ENCODE measurements at regions not wholly inside any gene's neighbourhood (a gene's known extent, or its start where the extent isn't known, plus 50 kb on each side); places are given as distances from the start of the nearest gene placed in this dataset.
A peak's percentile ranks its signal among the peaks of the same experiment; 100 is the strongest.
"Not testable (repeated sequence)": the region's sequence is repeated elsewhere in the genome, so short reads cannot be mapped to it uniquely, and the experiment has no call there.

GRCh38 chrX:9271789-9272525 lies 192.9 kb upstream of the TBL1X start:
- DNase-seq, result no peak

DNA sequence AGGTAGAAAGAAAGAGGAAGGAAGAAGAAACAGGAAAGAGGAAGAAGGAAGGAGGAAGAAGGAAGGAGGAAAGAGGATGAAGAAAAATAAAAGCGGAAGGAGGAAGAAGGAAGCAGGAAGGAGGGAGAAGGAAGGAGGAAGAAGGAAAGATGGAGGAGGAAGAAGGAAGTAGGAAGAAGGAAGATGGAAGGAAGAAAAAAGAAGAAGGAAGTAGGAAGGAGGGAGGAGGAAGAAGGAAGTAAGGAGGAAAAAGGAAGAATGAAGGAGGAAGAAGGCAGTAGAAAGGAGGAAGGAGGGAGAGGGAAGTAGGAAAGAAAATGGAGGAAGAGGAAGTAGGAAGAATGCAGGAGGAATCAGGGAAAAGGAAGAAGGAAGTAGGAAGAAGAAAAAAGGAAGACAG lies 191.1 kb upstream of the TBL1X start:
- DNase-seq, result no peak

- no peak for DNase-seq
Measured at GRCh38 chrX:9278475-9279233, 186.2 kb upstream of the TBL1X start.

DNA sequence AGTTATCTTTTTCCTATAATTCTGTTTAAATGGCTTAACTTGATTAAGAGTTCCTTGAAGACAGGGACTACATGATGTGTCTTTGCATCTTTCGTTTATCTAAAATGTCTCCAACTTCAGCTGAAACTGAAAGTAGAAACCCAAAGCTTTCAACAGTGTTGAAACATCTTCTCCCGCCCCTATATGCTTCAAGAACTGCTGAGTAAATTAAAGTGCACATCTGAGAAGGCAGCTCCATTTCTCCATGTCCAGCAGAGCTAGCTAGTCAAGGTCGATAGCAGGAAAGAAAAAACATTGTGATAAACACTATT lies 185.7 kb upstream of the TBL1X start:
- no peak for DNase-seq

- no peak for DNase-seq
Measured at GRCh38 chrX:9280831-9281230, 184.0 kb upstream of the TBL1X start.

DNA sequence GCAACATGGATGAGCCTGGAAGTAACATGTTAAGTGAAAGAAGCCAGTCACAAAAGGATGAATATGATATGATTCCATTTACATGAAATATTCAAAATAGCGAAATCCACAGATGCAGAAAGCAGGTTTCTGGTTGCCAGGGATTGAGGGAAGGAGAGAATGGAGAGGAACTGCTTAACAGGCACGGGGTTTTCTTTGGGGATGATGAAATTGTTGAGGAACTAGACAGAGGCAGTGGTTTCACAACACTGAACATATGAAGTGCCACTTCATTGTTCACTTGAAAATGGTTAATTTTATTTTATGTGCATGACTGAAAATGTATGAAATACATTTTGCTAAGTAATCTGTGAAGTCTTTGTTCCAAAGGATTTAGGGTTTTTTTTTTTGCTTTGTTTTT lies 182.5 kb upstream of the TBL1X start:
- DNase-seq, result no peak

DNA sequence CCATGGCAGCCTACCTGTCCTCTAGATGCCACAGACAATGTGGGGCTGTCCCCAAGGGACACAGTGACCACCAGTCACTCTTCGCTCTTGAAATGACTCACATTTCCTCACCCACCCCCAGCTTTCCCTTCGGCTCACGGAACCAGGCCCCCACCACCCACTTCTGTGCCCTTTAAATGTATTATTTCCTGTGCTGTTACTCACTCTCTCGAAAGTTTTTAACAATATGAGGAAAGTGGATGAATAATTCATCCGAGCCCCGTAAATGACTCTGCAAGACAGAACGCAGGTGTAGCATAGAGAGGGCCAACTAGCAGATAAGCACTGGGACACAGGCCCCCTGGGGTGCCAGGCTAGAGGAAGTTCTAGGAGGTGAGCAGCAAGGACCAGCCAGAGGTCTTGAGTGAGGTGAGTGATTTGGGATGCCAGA lies 179.5 kb upstream of the TBL1X start:
- DNase-seq, result no peak

- no peak for DNase-seq
Measured at GRCh38 chrX:9286234-9286633, 178.6 kb upstream of the TBL1X start.

DNA sequence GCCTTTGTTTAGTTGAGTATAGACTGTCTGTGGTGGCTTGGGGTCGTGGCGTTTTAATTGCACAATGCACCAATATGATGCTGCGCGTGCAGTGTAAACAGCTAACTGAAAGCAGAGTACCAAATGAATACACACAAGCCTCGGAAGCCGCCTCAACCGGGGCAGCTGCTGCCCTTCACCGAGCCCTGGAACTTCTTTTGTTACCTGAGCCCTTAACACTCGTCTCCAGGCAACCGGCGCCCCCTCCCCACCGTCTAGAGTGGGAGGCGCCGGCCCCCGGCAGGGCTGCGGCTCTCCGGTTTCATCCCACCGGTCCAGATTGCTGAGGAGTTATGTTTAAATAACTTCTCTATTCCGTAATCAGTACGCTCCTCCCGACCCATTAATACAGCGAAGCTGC lies 173.2 kb upstream of the TBL1X start:
- DNase-seq, result no peak

- DNase-seq, result no peak
Measured at GRCh38 chrX:9293051-9293496, 171.8 kb upstream of the TBL1X start.

GRCh38 chrX:9293903-9294302 lies 171.0 kb upstream of the TBL1X start:
- DNase-seq, result no peak

DNA sequence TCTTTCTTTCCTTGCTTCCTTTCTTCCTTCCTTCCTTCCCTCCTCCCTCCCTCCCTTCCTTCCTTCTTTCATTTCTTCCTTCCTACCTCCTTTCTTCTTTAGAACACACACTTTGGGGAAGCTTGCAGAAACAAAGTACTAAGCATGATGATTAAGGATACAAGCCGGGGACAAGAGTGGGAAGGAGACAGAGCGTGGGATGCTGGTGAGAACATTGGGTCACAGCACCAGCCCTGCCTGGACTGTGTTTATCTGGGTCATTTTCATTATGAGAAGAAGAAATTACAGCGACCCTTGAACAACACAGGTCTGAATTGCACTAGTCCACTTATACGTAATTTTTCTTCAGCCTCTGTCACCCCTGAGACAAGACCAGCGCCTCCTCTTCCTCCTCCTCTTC lies 169.3 kb upstream of the TBL1X start:
- DNase-seq, result no peak

DNA sequence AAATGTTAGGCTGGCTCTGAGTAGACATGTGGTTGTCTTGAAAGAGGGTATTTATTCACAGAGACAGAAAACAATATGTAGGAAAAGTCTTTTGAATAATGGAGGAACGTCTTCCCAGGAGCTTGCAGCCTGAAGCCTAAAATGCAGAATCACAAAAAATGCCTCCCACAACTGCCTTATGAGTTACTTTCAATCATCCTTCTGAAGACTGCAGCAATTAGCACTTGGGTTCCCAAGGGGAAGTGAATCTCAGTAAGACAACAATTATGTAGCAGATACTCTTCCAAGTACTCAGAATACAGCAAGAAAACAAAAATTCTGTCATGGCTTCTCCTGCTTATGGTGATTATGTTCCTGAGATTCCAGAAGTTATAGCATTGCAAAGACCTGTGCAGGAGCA lies 166.6 kb upstream of the TBL1X start:
- DNase-seq, result no peak

DNA sequence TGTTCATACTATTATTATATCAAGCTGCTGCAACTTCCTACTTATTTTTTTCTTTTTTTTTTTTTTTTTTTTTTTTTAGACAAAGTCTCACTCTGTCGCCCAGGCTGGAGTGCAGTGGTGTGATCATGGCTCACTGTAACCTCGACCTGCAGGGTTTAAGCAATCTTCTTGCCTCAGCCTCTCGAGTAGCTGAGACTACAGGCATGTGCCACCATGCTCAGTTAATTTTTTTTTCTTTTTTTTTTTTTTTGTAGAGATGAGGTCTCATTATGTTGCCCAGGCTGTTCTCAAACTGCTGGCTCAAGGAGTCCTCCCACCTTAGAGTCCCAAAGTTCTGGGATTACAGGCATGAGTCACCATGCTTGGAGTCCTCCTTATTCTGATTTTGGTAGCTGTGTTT lies 165.2 kb upstream of the TBL1X start:
- not testable (repeated sequence) for DNase-seq

GRCh38 chrX:9301836-9302235 lies 163.0 kb upstream of the TBL1X start:
- no peak for DNase-seq

DNA sequence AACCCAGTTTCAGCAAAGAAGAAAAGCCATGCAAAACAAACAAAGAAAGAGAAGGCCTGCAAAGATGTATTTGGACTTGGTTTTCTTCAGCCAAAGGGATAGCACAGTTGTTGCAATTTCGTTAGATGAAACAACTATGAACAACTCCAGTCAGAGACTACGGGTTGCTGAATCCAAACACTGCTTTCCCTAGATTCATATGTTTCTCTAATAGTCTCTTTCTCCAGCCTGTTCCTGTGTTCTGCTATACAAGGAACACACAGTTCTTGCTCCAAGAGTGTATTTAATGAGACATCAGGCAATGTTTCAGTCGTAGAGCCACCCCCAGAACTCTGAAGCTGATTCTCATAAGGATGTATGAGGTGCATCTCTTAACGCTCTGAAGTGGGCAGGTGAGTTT lies 162.5 kb upstream of the TBL1X start:
- no peak for DNase-seq

DNA sequence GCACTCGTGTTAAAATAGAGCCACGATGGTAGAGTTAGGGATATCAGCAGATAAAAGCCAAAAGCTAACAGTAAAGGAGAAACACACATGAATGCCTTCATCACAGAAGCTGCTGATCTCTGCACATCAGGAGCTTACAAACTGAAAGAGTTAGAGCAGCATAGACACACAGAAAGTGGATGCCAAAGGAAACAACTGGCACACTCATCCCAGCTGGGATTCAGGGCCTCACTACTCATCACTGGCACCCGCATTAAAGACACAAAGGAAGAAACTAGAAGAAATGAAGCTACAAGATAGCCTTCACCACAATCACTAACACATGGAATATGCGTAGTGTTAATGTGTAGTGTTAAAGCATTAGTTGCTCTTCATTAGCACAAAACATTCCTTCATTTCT lies 156.4 kb upstream of the TBL1X start:
- DNase-seq, result no peak

- no peak for DNase-seq
Measured at GRCh38 chrX:9310616-9311015, 154.2 kb upstream of the TBL1X start.

DNA sequence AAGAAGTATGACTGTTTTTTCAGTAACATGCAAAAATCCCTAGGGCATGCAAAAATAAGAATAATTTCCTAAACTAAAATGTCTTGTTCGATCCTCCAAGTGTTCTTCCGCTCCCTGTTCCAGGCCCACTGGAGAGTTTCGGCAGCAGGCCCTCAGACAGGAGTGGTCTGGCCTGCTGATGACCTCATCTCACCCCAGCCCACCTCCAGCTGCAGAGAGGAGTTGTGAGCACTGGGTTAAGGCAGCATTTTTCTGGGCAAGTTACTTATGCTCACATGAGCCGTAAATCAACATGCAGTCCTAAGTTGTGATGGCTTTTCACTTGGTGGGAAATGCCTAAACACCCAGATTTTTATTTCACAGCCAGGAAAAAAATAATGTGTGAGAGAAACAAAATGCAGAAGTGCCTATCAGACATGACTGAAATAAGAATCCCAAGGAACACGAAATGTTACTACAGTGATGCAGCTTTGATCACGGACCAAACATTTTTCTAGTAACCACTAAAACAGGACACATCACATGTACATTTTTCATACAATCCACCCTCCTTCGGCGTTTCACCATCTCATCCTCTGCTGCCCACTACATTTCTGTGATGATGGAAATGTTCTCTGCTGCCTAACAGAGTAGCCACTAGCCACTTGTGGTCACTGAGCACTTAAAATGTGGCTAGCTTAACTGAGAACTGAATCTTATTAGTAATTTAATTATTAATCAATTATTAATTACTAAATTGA lies 153.3 kb upstream of the TBL1X start:
- no peak for DNase-seq

DNA sequence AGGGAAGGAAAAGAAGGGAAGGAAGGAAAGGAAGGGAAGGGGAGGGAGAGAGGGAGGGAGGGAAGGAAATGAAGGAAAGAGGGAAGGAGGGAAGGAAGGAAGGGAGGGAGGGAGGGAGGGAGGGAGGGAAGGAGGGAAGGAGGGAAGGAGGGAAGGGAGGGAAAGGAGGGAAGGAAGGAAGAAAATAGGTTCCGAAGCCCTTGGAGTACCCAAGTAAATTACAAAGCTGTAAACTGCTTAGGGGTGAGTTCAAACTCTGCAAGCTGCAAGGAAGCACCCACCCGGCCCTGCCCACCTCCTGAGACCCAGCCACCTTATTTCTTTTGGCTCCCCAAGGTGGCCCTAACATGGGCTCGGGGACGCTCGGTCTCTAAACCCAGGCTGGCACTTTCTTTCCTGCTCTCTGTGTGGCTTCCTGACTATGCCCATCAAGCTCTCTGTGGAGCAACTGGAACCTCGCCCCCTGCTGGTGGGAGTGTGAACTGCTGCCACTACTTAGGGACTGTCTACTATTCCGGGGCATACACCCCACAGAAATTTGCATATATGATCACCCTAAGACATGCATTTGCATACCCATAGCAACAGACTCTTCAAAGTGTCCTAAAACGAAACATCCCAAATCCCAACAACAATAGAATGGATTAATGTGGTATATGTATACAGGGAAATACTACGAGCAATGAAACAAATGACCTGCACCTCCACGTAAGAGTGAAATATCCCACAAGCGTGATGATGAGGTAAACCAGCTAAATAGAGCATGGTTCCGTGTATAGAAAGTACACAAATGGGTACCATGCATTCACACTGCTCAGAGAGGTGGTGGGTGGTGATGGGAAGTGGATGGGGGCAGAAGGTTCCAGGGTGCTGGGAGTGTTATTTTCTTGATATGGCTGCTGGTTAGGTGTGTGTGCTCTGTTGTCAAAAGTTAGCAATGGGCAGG lies 151.7 kb upstream of the TBL1X start:
- no peak for DNase-seq

- no peak for DNase-seq
Measured at GRCh38 chrX:9315086-9315485, 149.8 kb upstream of the TBL1X start.

DNA sequence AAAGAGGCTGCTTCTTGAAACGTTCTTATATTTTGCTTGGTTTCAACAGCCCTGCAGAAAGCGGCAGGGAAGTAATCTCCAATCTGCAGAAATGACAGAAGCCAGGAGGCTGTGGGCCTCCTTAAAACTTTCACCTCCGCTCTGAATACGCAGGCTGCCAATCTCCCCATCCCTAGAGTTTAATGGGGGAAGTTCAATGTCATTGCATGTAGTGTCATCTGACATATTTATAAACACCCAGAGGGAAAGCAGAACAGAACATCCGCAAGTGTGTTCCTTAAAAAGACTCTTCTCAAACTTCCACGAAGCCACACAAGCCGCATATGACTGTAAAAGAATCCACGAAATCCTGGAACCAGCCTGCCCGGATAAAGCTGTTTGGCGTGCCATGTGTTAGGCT lies 148.8 kb upstream of the TBL1X start:
- peak; percentile 7 for DNase-seq

DNA sequence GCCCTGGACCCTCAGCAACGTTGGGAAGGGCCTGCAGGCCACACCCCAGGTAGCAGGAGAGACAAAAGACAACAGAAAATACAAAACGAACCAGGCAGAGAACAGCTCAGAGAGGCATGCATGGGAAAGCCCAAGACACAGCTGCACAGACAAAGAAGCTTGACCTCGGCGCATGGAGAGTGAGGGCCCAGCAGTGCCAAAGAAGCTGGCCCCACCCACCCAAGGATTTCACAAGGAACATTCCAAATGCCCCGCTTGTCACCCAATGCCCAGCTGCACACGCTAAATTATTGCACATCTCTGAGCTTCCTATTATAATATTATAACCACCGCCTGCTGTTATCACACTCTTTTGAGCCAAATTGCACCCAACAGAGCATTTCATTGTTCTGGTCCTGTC lies 147.7 kb upstream of the TBL1X start:
- DNase-seq, result no peak
